ENCODE measurements at regions not wholly inside any gene's neighbourhood (a gene's known extent, or its start where the extent isn't known, plus 50 kb on each side); places are given as distances from the start of the nearest gene placed in this dataset.
"Not testable (repeated sequence)": the region's sequence is repeated elsewhere in the genome, so short reads cannot be mapped to it uniquely, and the experiment has no call there.

DNA sequence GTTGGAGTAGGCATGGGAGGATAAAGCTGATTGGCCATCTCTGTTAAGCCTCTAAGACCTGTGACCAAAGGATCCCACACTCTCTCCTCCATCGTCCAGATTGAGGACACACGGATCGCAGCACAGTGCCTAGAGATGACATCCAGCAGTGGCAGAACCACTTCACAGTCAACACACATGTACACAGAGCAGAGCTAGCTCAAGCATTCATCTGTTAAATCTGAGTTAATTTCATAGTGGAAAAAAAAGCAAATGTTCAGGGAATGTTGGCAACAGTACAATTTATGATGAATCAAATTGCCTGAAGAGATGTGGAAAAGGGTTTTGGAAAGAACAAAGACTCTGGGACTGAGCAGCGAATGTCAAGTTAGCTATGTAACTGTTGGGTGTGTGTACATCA, 108.1 kb upstream of the PLAAT1 start:
- no peaks in the 10 kb centered on the region for H3K36me3 ChIP-seq (ENCODE audit: insufficient read depth, low read length)
- no peaks in the 10 kb centered on the region for H3K27me3 ChIP-seq (ENCODE audit: insufficient read depth, low read length, poor library complexity, severe bottlenecking)
- H3K27ac ChIP-seq (ENCODE audit: low read depth, low read length): no peak overlapping the region
- Mint-ChIP-seq H3K4me1 (no peaks in the 10 kb centered on the region), H3K9me3 (peaks cover 0 to 9% (median 0%) of the 10 kb centered on the region in 5 donors), H3K27me3 (no peaks in the 10 kb centered on the region), H3K27ac (no peak overlapping the region), H3K4me3 (no peak overlapping the region), H3K36me3 (no peaks in the 10 kb centered on the region)
- ChIA-PET CTCF (no interaction called here), POLR2A (no interaction called here)
- no peak for DNase-seq
- H3K4me3 ChIP-seq (ENCODE audit: low read length): no peak overlapping the region
- H3K4me1 ChIP-seq (ENCODE audit: insufficient read depth, low read length): no peaks in the 10 kb centered on the region
- no peaks in the 10 kb centered on the region for H3K9me3 ChIP-seq (ENCODE audit: low read length)

DNA sequence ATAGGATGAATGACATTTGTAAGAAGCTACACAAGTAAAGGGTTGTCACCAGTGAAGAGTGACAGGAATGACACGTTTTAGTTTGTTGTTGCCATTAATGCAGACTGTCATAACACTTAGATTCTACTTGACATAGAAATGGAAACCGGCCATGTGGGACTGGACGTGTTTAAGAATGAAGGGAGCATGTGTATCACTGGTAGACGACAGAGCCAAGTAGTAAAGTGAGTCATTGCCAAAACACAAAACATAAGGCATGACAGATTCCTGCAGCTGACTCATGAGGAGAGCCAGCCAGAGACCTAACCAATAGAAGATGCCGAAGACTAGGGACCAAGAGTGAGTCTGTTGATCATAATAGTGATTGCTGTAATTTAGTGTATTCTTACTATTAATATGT, 106.2 kb upstream of the PLAAT1 start:
- no peaks in the 10 kb centered on the region for H3K9me3 ChIP-seq (ENCODE audit: low read length)
- H3K4me1 ChIP-seq (ENCODE audit: insufficient read depth, low read length): no peaks in the 10 kb centered on the region
- Mint-ChIP-seq H3K9me3 (peaks cover 0 to 10% (median 6%) of the 10 kb centered on the region in 5 donors), H3K4me3 (no peak overlapping the region), H3K27ac (no peak overlapping the region), H3K4me1 (no peaks in the 10 kb centered on the region), H3K36me3 (no peaks in the 10 kb centered on the region), H3K27me3 (no peaks in the 10 kb centered on the region)
- ChIA-PET CTCF (no interaction called here), POLR2A (no interaction called here)
- no peak overlapping the region for H3K27ac ChIP-seq (ENCODE audit: low read depth, low read length)
- DNase-seq: no peak
- H3K4me3 ChIP-seq (ENCODE audit: low read length): no peak overlapping the region
- no peaks in the 10 kb centered on the region for H3K27me3 ChIP-seq (ENCODE audit: insufficient read depth, low read length, poor library complexity, severe bottlenecking)
- H3K36me3 ChIP-seq (ENCODE audit: insufficient read depth, low read length): no peaks in the 10 kb centered on the region

DNA sequence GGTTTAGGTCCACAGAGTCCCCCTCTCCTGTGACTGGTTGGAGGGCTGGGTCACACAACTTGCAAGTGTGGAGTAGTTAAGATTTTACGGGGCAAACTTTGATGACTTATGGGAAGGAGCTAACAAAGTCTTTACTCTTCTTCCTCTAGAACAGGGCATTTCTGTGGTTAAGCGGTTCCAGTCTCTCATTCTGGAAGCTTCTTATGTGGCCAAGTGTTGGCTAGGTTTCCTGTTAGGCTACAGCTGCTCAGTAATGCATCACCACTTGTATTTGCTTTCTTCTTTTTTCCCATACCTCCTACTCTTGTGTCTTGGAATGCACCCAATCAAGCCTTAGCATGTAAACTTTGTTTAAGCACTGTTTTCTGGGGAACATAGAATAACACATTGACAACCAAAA, 100.6 kb upstream of the PLAAT1 start:
- no peak for DNase-seq
- no peaks in the 10 kb centered on the region for H3K36me3 ChIP-seq (ENCODE audit: insufficient read depth, low read length)
- no peak overlapping the region for H3K4me3 Mint-ChIP-seq
- H3K4me1 ChIP-seq (ENCODE audit: insufficient read depth, low read length): no peaks in the 10 kb centered on the region
- no peaks in the 10 kb centered on the region for H3K27me3 Mint-ChIP-seq
- no peaks in the 10 kb centered on the region for H3K4me1 Mint-ChIP-seq
- no peaks in the 10 kb centered on the region for H3K27me3 ChIP-seq (ENCODE audit: insufficient read depth, low read length, poor library complexity, severe bottlenecking)
- no peak overlapping the region for H3K4me3 ChIP-seq (ENCODE audit: low read length)
- H3K9me3 ChIP-seq (ENCODE audit: low read length): no peaks in the 10 kb centered on the region
- H3K27ac Mint-ChIP-seq: no peak overlapping the region
- ChIA-PET POLR2A (no interaction called here), CTCF (no interaction called here)
- peaks cover 0 to 10% (median 4%) of the 10 kb centered on the region in 5 donors for H3K9me3 Mint-ChIP-seq
- H3K36me3 Mint-ChIP-seq: no peaks in the 10 kb centered on the region
- no peak overlapping the region for H3K27ac ChIP-seq (ENCODE audit: low read depth, low read length)

DNA sequence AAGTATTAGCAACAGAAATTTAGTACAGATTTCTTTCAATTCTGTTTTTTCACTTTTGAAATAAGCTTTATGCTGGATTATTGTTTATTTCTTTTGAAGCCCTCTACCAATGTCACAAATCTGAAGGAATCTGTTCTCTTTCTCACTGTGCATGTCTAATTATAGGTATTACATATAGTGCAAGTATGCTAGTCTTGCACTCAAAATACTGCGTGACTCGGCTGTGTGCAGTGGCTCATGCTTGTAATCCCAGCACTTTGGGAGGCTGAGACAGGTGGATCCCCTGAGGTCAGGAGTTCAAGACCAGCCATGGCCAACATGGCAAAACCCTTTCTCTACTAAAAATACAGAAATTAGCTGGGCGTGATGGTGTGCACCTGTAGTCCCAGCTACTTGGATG, 95.8 kb upstream of the PLAAT1 start:
- Histone ChIP-seq H3K36me3 (ENCODE audit: insufficient read depth, low read length) (no peaks in the 10 kb centered on the region), H3K27me3 (ENCODE audit: insufficient read depth, low read length, poor library complexity, severe bottlenecking) (no peaks in the 10 kb centered on the region), H3K9me3 (ENCODE audit: low read length) (no peaks in the 10 kb centered on the region), H3K4me3 (ENCODE audit: low read length) (no peak overlapping the region), H3K4me1 (ENCODE audit: insufficient read depth, low read length) (no peaks in the 10 kb centered on the region), H3K27ac (ENCODE audit: low read depth, low read length) (no peak overlapping the region)
- CTCF ChIA-PET: no interaction called here
- Mint-ChIP-seq H3K4me3 (no peak overlapping the region), H3K27me3 (no peaks in the 10 kb centered on the region), H3K27ac (no peak overlapping the region), H3K9me3 (peaks cover 0 to 4% (median 2%) of the 10 kb centered on the region in 5 donors), H3K4me1 (no peaks in the 10 kb centered on the region), H3K36me3 (no peaks in the 10 kb centered on the region)
- POLR2A ChIA-PET: no interaction called here
- DNase-seq: no peak

DNA sequence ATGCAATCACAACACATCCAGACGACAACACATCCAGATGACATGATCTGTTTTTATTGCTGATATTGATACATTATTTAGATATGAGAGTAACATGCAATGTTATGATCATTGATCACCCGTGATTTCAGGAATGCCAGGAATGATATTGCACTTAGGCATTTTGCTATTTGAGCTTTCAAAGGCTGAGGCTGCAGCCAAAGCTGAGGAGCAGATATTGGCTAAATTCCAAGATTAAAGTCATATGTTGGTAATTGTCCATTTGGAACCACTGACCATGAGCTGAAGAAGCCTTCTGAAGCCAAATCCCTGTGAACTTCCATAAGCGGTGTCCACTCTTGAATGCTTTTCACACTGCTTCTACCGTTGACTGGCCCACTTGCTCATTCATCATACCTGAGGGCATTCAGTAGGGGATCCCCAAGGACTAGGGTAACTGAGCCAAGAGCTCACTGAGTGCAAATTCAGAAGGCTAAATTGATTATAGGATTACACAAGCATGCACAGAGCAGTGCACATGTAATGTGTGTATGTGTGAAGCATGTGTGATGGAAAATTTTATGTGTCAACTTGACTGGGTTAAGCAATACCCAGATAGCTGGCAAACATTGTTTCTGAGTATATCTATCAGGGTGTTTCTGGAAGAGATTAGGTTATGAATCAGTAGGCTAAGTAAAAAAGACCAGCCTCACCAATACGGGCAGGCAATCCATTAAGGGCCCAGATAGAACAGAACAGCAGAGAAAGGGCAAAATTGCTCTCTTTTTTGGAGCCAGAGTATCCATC, 92.1 kb upstream of the PLAAT1 start:
- no peaks in the 10 kb centered on the region for H3K36me3 Mint-ChIP-seq

DNA sequence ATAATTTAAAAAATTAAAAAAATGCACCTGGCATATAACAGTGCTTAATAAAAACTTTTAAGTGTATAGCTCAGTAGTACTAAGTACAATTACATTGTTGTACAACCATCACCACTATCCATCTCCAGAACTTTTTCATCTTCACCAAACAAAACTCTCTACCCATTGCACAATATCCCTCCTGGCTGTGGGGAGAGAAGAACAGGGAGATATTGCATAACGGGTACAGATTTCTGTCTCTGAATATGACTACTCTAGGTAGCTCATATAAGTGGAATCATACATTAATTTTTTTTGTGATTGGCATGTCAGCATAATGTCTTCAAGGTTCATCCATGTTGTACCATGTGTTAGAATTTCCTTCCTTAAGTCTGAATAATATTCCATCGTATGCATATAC, 91.0 kb upstream of the PLAAT1 start:
- Mint-ChIP-seq H3K36me3 (no peaks in the 10 kb centered on the region), H3K9me3 (peaks cover 0 to 4% (median 0%) of the 10 kb centered on the region in 5 donors), H3K4me1 (no peaks in the 10 kb centered on the region), H3K27ac (no peak overlapping the region), H3K4me3 (no peak overlapping the region), H3K27me3 (no peaks in the 10 kb centered on the region)
- CTCF ChIA-PET: no interaction called here
- Histone ChIP-seq H3K4me1 (ENCODE audit: insufficient read depth, low read length) (no peaks in the 10 kb centered on the region), H3K9me3 (ENCODE audit: low read length) (no peaks in the 10 kb centered on the region), H3K27me3 (ENCODE audit: insufficient read depth, low read length, poor library complexity, severe bottlenecking) (no peaks in the 10 kb centered on the region), H3K27ac (ENCODE audit: low read depth, low read length) (no peak overlapping the region), H3K4me3 (ENCODE audit: low read length) (no peak overlapping the region), H3K36me3 (ENCODE audit: insufficient read depth, low read length) (no peaks in the 10 kb centered on the region)
- POLR2A ChIA-PET: no interaction called here
- no peak for DNase-seq

More for the DNA sequence above, 92.1 kb upstream of the PLAAT1 start:
- Histone ChIP-seq H3K27ac (ENCODE audit: low read depth, low read length) (no peak overlapping the region), H3K27me3 (ENCODE audit: insufficient read depth, low read length, poor library complexity, severe bottlenecking) (no peaks in the 10 kb centered on the region), H3K4me3 (ENCODE audit: low read length) (no peak overlapping the region), H3K4me1 (ENCODE audit: insufficient read depth, low read length) (no peaks in the 10 kb centered on the region), H3K9me3 (ENCODE audit: low read length) (no peaks in the 10 kb centered on the region), H3K36me3 (ENCODE audit: insufficient read depth, low read length) (no peaks in the 10 kb centered on the region)
- no peak overlapping the region for H3K27ac Mint-ChIP-seq
- no peaks in the 10 kb centered on the region for H3K4me1 Mint-ChIP-seq
- H3K27me3 Mint-ChIP-seq: no peaks in the 10 kb centered on the region
- H3K9me3 Mint-ChIP-seq: peaks cover 0 to 4% (median 0%) of the 10 kb centered on the region in 5 donors
- CTCF ChIA-PET: no interaction called here
- no peak overlapping the region for H3K4me3 Mint-ChIP-seq
- POLR2A ChIA-PET: no interaction called here
- no peak for DNase-seq

DNA sequence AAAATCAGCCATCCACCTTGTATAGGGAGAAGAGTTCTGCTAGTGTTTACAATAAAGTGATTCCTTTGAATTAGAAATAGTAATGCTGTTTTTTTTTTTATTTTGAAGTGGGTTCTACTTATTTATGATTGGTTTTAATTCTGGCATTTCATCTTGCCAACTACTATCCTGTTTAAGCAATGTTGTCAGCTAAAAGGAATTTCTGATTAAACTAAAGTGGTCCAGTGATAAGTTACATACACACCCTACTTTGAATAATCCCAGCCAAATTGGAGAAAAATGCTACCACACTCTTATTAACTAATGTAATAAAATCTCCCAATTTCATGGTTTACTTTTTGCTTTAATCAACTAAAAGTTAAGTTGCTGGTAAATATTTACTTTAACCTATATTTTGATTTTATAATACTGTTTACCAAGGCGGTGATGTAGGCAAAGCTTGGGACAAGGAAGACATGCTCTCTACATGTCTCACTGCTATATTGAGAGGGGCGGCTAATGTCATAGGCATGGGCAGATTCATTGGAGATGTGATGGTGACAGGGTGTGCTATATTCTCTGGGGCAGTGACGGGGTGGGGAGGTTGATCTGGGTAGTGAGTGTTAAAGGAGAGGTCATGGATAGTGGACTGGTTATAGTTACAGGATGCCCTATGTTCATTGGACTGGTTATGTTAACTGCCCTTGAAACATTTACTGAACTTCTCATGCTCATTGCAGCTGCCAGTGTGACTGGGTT, 85.8 kb upstream of the PLAAT1 start:
- H3K4me3 Mint-ChIP-seq; H3K27me3 ChIP-seq (ENCODE audit: insufficient read depth, low read length, poor library complexity, severe bottlenecking); DNase-seq; H3K4me1 ChIP-seq (ENCODE audit: insufficient read depth, low read length); H3K27me3 Mint-ChIP-seq; H3K4me1 Mint-ChIP-seq; H3K4me3 ChIP-seq (ENCODE audit: low read length); H3K36me3 Mint-ChIP-seq; H3K9me3 ChIP-seq (ENCODE audit: low read length); H3K9me3 Mint-ChIP-seq; H3K36me3 ChIP-seq (ENCODE audit: insufficient read depth, low read length); H3K27ac ChIP-seq (ENCODE audit: low read depth, low read length); POLR2A ChIA-PET; CTCF ChIA-PET; H3K27ac Mint-ChIP-seq: not testable (repeated sequence)

DNA sequence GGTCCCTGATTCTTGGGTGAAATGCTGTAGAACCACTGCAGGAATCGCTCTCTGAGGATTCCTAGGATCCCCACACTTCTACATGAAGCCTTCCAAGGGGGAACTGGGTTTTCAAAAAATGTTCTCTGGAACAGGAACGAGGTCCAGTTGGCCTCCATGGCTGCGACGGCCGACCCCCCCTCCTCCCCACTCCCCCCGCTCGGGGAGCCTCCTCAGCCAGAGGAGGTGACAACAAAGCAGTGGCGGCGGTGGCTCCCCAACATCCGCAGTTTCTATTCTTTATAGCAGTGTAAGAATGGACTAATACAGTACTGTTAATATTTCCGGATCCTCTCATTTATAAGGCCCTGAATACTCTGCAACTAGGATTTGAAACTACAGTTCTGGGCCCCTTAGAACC, 84.0 kb upstream of the PLAAT1 start:
- Histone ChIP-seq H3K4me3 (ENCODE audit: low read length) (no peak overlapping the region), H3K4me1 (ENCODE audit: insufficient read depth, low read length) (no peaks in the 10 kb centered on the region), H3K9me3 (ENCODE audit: low read length) (no peaks in the 10 kb centered on the region), H3K27ac (ENCODE audit: low read depth, low read length) (no peak overlapping the region), H3K27me3 (ENCODE audit: insufficient read depth, low read length, poor library complexity, severe bottlenecking) (no peaks in the 10 kb centered on the region), H3K36me3 (ENCODE audit: insufficient read depth, low read length) (no peaks in the 10 kb centered on the region)
- peaks cover 0 to 2% (median 0%) of the 10 kb centered on the region in 5 donors for H3K9me3 Mint-ChIP-seq
- no peaks in the 10 kb centered on the region for H3K27me3 Mint-ChIP-seq
- ChIA-PET CTCF (no interaction called here), POLR2A (no interaction called here)
- H3K4me1 Mint-ChIP-seq: no peaks in the 10 kb centered on the region
- no peak for DNase-seq
- H3K36me3 Mint-ChIP-seq: no peaks in the 10 kb centered on the region
- H3K27ac Mint-ChIP-seq: no peak overlapping the region
- no peak overlapping the region for H3K4me3 Mint-ChIP-seq
